NCI-H2227 treated with DMSO at 0.1 percent for 48 hours (cell line): ENCODE measurements at regions not wholly inside any gene's neighbourhood (a gene's known extent, or its start where the extent isn't known, plus 50 kb on each side); places are given as distances from the start of the nearest gene placed in this dataset.
A peak's percentile ranks its signal among the peaks of the same experiment; 100 is the strongest.
"Not testable (repeated sequence)": the region's sequence is repeated elsewhere in the genome, so short reads cannot be mapped to it uniquely, and the experiment has no call there.

Experiments
- DNase-seq: peaks from one replicate; lab custom pipeline; 2025; lab: John Stamatoyannopoulos, UW

DNA sequence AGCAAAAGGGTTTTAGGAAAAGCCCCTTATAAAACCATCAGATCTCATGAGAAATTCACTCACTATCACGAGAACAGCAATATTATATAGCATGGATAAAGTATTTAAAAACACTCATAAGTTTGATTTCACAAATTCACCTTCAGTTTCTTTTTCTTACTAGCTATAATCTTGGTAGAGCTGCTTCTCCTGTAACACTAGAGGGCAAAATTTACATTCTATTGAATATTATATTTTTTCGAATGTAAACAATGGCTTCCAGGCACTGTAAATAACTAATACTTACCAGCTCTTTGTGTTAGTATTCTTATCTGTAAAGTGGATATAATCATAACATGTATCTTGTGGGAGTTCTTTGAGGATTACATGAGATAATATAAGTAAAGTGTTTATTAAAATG lies 259.6 kb downstream of the CCER1 start:
- no peak for DNase-seq

DNA sequence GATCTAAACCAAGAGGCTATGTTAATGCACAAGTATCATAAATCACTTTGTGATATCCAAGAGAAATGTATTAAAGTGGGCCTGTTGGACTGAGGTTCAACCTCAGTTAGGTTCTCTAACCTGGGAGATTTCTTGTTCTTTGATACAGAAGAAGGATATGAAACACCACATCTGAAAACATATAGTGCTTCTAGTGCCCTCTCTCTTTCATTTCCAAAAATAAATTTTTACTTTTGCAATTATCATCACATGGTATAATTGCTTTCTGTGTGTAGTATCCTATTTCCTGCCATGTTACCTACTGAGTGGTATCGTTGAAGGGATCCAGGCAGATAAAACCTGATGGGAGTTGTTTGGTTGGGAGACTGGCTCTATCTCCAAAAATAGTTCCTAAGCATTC lies 264.9 kb downstream of the CCER1 start:
- no peak for DNase-seq

DNA sequence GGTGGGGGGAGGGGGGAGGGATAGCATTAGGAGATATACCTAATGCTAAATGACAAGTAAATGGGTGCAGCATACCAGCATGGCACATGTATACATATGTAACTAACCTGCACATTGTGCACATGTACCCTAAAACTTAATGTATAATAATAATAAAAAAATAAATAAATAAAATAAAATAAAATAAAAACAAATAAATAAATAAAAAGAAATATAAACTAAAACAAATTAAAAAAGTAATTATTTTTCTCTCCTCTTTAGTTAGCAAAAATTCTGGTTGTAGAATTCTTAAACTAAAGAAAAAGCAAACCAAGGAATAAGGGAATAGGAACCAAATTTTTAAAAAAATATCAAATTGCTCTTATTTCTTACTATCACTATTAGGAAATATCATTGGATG lies 267.3 kb downstream of the CCER1 start:
- not testable (repeated sequence) for DNase-seq

DNA sequence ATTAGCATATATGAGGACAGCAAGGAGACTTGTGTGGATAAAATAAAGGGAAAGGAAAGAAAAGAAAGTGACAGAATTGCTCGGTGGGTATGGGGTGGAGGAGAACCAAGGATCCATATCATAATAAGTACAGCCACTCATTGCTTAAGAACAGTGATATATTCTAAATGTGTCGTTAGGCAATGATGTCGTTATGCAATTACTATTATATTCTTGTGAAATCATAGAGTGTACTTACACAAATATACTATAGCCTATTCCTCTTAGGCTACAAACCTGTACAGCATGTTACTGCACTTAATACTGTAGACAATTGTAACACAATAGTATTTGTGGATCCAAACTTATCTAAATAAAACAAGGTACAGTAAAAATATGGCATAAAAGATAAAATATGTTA lies 271.1 kb downstream of the CCER1 start:
- DNase-seq, result no peak

DNA sequence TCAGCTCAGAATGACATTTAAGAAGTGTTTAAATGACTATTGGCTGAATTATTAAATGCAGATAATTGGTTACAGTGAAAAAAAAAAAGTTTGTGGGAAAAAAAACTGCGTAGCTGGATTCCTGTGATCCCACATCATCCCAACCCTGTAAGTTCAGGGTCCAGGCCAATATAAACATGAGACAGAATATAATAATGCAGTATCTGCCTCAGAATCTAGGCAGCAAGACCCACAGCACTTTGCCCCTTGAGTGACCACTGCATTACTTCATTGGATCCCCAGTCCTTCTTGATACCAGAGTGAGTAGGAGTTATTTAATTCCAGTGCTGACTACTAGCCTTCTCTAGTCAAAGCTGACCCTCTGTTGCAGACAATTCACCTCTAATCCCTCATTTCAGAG lies 272.6 kb downstream of the CCER1 start:
- DNase-seq, result no peak

DNA sequence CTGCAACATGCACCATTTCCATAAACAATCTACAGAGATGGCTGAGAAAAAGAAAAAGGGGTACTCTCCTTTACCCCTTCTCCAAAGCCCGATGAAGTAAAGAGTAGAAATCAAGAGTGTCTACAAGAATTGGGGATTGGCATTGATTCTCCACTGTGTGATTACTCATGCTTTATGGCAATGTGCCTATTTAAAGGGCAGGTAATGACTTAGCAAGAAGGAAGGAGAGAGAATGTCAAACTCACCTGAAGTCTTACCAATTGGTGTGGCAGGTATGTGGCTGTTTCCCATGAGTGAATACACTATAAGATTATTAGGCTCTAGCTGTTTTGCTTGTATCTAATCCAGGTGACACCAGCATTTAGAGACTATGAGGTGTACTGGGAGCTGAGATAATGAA lies 275.3 kb downstream of the CCER1 start:
- no peak for DNase-seq

DNA sequence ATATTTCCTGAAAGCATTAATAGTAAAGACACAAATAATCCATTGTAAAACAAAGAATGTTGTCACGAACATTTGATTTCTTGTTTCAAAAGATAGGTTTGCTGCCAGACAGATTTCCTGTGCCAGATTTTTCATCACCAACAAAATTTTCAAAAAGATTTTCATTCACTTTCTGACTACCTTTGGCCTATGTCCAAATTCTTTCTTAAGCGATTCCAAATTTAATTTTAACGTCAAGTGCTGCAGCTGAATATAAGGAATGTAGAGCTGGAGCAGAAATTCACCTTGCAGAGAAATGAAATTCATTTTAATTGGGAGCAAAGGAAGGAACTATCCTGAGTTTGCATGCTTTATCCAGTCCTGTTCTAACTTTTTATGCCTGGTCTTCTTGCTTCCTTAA lies 277.4 kb downstream of the CCER1 start:
- no peak for DNase-seq

DNA sequence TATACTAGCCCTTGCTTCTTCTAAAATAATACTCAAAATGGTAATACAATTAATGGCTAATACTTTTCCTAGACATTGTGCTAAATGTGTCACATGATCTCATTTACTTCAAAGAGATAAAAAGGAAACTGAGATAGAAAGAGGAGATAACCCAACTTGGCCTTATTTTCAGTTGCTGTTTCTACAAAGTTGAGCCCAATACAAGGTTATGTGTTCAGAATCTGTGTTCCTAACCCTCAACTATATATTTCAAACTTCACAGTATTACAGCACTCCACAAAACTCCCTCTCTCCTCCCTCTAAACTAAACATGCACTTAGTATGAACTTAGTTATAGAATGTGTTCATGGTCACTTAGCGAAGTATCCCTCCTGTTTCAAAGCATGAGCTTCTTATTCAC lies 277.9 kb downstream of the CCER1 start:
- no peak for DNase-seq

DNA sequence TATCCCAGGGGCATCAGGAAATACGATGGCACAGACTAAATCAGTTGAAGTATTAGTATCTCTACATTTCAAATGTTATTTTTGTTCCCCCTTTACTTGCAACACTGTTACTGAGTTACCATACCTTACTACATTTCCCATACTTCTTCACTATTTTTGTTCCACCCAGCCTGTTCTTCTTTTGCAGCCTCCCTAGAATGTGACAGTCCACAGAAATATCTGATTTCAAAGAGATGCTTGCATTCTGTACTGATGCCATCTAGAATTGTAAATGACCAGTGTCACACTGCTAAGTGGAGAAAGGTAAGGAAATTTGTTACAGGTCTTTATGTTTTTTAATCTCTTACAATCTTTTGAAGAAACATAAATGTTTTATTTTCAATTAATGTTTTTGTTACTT lies 279.9 kb downstream of the CCER1 start:
- DNase-seq, result no peak

DNA sequence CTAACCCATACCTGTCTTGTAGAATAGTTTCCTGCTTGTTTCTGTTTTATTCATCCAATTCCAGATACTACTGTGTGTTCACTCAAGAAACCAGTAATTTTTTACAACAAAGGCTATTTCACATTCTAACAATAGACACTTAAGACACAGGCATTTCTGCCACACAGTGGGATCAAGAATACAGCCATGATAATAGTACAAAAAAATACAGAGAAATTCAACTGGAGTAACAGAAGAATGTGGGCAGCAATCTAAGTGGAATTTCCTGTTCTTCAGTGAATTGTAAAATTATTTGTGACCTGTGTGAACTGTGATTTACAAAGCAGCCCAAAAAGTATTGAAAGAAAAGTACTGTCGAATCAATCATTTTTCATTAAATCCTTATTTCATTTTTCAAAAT lies 282.9 kb downstream of the CCER1 start:
- peak; percentile 30 for DNase-seq

DNA sequence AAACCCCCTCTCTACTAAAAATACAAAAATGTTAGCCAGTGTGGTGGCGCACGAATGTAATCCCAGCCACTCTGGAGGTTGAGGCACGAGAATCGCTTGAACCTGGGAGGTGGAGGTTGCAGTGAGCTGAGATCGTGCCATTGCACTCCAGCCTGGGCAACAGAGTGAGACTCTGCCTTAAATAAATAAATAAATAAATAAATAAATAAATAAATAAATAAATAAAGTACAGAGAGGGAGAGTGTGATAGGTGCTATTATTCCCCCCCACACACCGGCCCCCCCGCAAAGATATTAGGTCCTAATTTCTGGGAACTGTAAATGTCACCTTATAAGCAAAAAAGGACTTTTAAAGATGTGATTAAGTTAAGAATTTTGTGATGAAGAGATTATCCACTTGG lies 291.0 kb downstream of the CCER1 start:
- DNase-seq, result not testable (repeated sequence)

DNA sequence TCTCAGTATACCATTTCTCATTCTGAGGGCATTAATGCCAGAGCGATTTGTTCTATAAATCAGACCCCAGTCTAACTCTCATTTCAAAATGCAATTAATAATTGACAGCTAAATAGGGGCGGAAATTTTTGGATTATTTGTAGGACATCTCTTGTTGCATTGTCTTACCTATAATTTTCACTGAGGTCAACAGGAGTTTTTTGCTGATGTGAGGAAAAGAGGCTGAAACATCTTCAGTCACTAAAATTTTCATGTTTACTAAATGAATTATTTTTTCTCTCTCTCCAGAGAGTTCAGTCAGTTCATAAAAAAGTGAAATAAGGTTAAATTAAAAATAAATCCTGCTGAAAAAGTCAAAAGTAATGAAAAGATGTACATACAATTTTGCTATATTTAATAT lies 295.9 kb downstream of the CCER1 start:
- no peak for DNase-seq

DNA sequence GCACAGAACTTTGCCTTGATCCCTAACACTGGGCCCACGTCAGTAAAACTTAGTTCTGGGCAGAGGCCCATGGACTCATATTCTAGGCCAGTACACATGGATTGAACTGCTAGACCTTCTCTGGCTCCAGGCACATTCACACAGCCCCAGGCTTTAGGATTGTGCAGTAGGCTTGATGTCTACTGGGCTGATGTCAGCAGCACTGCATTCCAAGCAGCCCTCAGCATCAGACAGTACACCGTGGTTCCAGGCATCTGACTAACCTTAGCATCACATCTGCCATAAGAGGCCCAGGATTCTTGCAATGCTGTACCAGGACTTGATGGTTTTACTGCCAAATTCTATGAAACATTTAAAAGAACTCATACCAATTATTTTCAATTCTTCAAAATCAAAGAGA lies 301.9 kb downstream of the CCER1 start:
- DNase-seq, result no peak

DNA sequence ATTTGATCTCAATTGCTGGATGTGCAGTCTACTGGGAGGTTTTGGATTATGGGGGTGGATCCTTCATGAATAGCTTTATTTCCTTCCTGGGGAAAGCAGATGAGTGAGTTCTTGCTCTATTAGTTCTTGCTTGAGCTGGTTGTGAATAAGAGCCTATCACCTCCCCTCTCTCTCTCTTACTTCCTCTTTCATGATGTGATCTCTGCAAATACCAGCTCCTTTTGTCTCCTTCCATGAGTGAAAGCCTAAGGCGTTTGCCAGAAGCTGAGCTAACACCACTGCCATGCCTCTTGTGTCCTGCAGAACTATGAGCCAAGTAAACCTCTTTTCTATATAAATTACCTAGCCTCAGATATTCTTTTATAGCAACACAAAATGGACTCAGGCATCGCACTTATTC lies 302.7 kb downstream of the CCER1 start:
- no peak for DNase-seq

DNA sequence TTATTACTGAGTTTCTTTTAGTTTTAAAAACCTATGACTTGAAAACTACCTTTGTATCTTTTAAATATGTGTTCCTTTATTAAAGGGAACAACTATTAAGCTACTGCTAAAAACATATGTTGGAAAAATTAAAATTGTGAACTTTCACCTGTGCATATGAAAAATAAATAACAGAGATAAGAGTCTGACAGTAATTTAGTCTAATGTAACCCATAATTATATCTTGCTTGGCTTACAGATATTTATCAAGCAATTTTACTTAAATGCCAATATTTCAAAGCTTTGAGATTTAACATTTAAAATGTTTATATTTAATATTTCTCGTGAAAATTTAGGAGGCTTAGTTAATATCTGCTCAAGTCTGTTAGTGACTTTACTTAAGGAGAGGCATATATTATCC lies 309.8 kb downstream of the CCER1 start:
- no peak for DNase-seq

DNA sequence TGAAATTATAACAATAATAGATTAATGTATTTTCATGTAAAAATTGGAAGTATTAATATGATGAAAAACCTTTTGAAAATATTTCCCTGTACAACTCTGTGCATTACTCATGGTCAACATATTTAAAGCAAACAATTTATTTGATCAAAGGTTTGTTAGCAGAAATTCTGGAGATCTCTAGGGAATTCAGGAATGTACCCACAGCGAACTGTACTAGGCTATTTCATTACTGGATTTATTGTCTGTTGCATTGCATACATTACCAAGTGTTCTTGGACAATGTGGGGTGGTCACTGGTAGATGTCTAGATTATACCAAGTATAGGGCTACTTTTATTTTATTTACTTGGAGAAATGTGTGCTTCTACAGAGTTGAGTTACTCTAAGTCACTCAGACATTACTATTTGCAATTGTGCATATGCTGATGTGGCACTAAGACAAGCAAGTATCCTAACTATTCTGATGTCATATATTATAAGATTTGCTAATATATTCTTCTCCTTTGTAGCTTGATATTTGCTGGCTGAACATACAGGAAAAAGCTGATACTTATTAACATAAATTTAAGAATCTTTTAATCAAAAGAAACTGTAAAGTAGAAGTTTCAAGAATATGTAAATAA lies 323.3 kb downstream of the CCER1 start:
- DNase-seq, result no peak

DNA sequence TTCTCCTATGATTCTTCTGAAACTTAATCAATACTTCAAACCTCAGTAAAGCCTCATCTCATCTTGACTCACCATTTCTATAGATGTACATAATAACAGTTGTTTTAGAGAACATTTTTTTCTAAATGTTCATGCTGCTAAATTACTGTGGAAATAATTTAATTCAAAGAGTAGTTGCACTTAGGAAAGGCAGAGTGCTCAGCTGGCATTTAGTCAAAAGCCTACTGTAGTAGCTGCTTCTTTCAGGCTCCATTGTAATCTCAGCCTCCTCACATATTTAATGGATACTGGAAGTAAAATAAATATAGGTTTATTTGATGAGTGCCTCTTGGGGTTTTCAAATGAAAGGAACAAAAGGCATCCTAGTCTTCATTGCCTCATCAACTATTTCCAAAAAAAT lies 325.0 kb downstream of the CCER1 start:
- peak; percentile 93 for DNase-seq

DNA sequence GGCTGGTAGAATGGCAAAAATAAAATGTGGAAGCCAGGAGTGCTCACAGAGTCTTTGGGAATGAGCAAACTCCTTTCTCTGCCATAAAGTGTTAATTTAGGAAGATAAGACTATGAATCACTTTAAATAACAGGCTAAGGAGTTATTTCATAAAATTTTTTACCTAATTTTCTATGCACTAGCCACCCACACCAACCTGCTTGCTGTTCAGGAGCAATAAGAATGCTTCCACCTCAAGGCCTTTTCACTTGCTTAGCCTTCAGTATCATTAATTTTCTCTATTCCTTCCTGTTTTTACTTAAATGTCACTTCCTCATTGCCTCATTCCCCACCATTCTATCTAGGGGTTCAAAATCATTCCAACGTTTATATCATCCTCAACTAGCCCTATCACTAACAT lies 326.8 kb downstream of the CCER1 start:
- no peak for DNase-seq

DNA sequence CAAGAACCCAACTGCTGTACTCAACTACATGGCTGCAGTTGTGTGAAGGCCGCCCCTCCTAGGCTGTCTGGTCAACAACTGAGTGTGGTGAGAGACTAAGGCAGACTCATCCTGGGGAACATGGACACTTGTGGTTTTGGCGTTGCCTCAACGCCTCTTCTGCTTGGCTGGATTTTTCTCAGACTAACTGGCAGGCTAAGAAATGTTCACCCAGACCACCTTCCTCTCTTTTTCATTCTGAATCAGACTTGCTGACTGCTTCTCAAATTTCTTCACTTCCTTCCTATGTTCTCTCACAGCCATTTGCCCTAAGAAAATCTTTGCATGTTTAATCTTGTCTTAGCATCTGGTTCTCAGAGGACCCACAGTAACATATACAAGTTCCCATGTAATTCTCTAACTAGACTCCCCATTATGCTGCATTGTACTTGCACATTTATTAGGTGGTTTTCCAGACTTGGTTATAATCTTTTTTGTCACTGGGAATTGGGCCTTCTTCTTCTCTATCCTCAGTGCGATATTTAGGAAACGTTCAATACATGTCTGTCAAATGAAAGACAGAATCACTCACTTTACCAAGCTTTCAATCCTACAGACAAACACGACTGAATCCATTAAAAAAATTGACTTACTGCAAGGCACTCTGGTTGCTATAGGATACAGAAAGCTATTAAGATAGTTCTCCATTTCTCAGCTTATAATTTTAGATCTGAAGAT lies 327.6 kb downstream of the CCER1 start:
- no peak for DNase-seq

DNA sequence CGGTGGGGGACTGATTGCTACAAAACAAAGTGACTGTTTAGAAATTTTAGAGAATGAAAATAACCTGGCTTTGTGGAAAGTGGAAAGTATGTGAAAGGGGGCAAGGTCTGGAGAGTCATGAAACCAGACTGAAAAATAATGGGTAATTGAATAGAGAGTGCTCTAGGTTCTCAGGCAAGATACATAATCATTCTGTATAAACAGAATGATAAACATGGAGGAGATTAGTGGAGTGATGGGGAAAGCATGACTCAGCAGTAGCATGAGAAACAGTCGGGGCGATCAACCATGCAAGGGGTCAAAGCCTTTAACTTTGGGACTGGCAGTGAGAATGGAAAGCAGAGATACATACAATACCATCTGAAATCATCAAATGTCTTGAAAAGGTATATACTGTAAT lies 332.5 kb downstream of the CCER1 start:
- DNase-seq, result peak; percentile 34

DNA sequence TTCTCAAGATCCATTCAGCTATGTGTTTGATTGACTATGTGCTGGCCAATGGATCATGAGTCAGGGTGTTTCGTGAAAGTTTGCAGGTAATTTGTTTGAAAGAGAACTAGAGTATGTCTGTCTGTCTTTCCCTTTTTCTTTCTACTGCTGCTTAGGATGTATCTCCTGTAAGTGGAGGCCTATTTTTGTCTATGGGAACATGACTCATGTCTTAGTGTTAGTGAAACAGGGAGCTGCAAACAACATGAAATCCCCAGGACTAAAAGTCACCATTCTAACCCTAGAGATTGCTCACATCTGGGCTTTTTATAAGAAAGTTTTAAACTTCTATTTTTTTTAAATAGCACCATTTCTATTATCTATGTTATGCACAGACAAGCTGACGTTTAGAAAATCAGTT lies 333.0 kb downstream of the CCER1 start:
- DNase-seq, result no peak

DNA sequence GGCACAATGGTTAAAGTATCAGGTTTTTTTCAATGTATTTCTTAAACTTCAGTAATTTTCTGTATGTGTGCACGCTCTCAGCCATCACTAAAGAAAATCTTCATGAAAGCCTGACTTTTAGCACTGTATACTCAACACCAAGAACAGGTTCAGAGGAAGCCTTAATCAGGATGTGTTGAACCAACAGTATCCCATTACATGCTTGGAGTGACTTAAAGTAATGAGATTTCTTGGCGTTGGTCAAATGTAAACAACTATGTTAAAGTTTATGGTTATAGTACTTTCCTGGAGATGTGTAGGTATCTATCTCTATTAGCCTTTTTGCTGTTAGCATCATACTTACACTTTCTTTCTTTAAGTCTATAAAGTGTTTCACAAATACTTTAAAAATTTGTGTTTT lies 335.0 kb downstream of the CCER1 start:
- no peak for DNase-seq

DNA sequence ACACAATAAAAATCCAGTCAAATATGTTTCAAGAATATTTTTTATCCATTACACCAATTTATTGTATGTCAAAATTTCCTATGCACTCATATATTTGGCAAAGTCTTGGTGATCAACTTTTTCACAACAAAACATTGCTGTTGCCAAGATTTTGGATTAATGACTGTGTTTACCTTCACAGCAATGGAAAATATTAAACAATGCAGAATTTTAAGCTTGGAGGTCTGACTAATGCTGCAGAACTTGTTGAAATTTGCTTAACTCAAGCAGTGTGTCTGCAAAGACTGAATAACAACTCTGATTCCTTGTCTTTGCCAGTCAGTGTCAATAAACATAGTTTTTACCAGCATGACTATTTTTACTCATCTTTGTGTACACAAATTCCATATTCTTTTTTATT lies 336.4 kb downstream of the CCER1 start:
- no peak for DNase-seq

DNA sequence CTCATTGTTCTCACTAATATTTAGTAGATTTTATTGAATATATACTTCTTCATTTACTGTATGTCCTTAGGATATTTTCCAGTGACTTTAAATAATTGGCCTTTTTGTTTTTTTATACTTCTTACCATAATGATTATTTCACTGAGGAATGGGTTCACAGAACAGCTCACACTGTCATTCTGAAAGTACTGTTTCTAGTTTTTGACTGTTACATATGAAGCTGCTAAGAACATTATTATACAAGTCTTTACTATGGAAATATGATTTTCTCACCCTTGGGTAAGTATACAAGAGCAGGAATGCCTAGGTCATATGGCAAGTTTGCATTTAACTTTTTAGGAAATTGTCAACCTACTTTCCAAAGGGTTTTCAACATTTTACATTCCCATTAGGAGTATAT lies 343.1 kb downstream of the CCER1 start:
- DNase-seq, result no peak
